ENCODE measurements at regions not wholly inside any gene's neighbourhood (a gene's known extent, or its start where the extent isn't known, plus 50 kb on each side); places are given as distances from the start of the nearest gene placed in this dataset.

- no peaks in the 10 kb centered on the region for H3K36me3 Mint-ChIP-seq (ENCODE audit: low read depth)
- Histone ChIP-seq H3K9ac (ENCODE audit: extremely low read depth, low read length, poor library complexity, severe bottlenecking) (no peak overlapping the region), H3K27me3 (ENCODE audit: control insufficient read depth, insufficient read depth, low read length, poor library complexity, severe bottlenecking) (peaks cover 6% of the 10 kb centered on the region), H3K36me3 (ENCODE audit: control insufficient read depth, insufficient read depth, low read length) (no peaks in the 10 kb centered on the region), H3K4me1 (ENCODE audit: control insufficient read depth, insufficient read depth, low read length) (no peaks in the 10 kb centered on the region), H3K9me3 (ENCODE audit: control insufficient read depth, low read length) (no peaks in the 10 kb centered on the region), H3K27ac (ENCODE audit: low read depth, low read length) (no peak overlapping the region), H3K4me3 (ENCODE audit: low read length) (no peak overlapping the region)
- H3K4me3 Mint-ChIP-seq = no peak overlapping the region
- no peak for TF ChIP-seq CTCF (conservative IDR thresholded peaks at IDR 0.05)
- H3K27me3 Mint-ChIP-seq (ENCODE audit: insufficient read depth) = peaks cover 17% of the 10 kb centered on the region
- H3K9me3 Mint-ChIP-seq = no peaks in the 10 kb centered on the region
- no peak for DNase-seq
- peaks cover 12% of the 10 kb centered on the region for H3K4me1 Mint-ChIP-seq
- H3K27ac Mint-ChIP-seq = no peak overlapping the region
- 80 to 89% methylated on average over 3 of the region's 3 CpGs for WGBS, 2 experiments (ENCODE audit: insufficient coverage in 1 of 2, insufficient read length in 1 of 2)
These were observed 94.9 kb upstream of the RANBP3L start for GRCh38 chr5:36396640-36397039.

- Mint-ChIP-seq H3K27ac (no peak overlapping the region), H3K27me3 (ENCODE audit: insufficient read depth) (peaks cover 8% of the 10 kb centered on the region), H3K9me3 (no peaks in the 10 kb centered on the region), H3K4me3 (no peak overlapping the region), H3K36me3 (ENCODE audit: low read depth) (no peaks in the 10 kb centered on the region), H3K4me1 (peaks cover 13% of the 10 kb centered on the region)
- TF ChIP-seq CTCF (conservative IDR thresholded peaks at IDR 0.05) = peak; percentile 67
- 67 to 76% methylated on average over 1 to 3 of the region's 3 CpGs for WGBS, 2 experiments (ENCODE audit: insufficient coverage in 1 of 2, insufficient read length in 1 of 2)
- H3K27ac ChIP-seq (ENCODE audit: low read depth, low read length) = no peak overlapping the region
- no peak overlapping the region for H3K9ac ChIP-seq (ENCODE audit: extremely low read depth, low read length, poor library complexity, severe bottlenecking)
- no peaks in the 10 kb centered on the region for H3K9me3 ChIP-seq (ENCODE audit: control insufficient read depth, low read length)
- H3K4me3 ChIP-seq (ENCODE audit: low read length) = no peak overlapping the region
- no peaks in the 10 kb centered on the region for H3K36me3 ChIP-seq (ENCODE audit: control insufficient read depth, insufficient read depth, low read length)
- peaks cover 4% of the 10 kb centered on the region for H3K4me1 ChIP-seq (ENCODE audit: control insufficient read depth, insufficient read depth, low read length)
- no peak for DNase-seq
- H3K27me3 ChIP-seq (ENCODE audit: control insufficient read depth, insufficient read depth, low read length, poor library complexity, severe bottlenecking) = peaks cover 6% of the 10 kb centered on the region
These were observed 96.3 kb upstream of the RANBP3L start for GRCh38 chr5:36397901-36398536.

GRCh38 chr5:36402512-36402906 is 100.8 kb upstream of the RANBP3L start:
- WGBS, 2 experiments (ENCODE audit: insufficient coverage in 1 of 2, insufficient read length in 1 of 2) = 86 to 93% methylated on average over 2 to 3 of the region's 3 CpGs
- Histone ChIP-seq H3K4me3 (ENCODE audit: low read length) (no peak overlapping the region), H3K4me1 (ENCODE audit: control insufficient read depth, insufficient read depth, low read length) (peaks cover 4% of the 10 kb centered on the region), H3K9ac (ENCODE audit: extremely low read depth, low read length, poor library complexity, severe bottlenecking) (no peak overlapping the region), H3K9me3 (ENCODE audit: control insufficient read depth, low read length) (no peaks in the 10 kb centered on the region), H3K27me3 (ENCODE audit: control insufficient read depth, insufficient read depth, low read length, poor library complexity, severe bottlenecking) (peaks cover 12% of the 10 kb centered on the region), H3K27ac (ENCODE audit: low read depth, low read length) (no peak overlapping the region), H3K36me3 (ENCODE audit: control insufficient read depth, insufficient read depth, low read length) (no peaks in the 10 kb centered on the region)
- H3K36me3 Mint-ChIP-seq (ENCODE audit: low read depth) = no peaks in the 10 kb centered on the region
- no peak overlapping the region for H3K4me3 Mint-ChIP-seq
- no peak for DNase-seq
- no peak for TF ChIP-seq CTCF (conservative IDR thresholded peaks at IDR 0.05)
- no peaks in the 10 kb centered on the region for H3K9me3 Mint-ChIP-seq
- peaks cover 13% of the 10 kb centered on the region for H3K27me3 Mint-ChIP-seq (ENCODE audit: insufficient read depth)
- peaks cover 19% of the 10 kb centered on the region for H3K4me1 Mint-ChIP-seq
- no peak overlapping the region for H3K27ac Mint-ChIP-seq
